Stimulated activated naive B cell treated with anti-CD40 and anti-IgM and Interleukin-4, amounts not matched to agents 10 μg/mL and 1 μg/mL and 100 μg/mL, for 72 hours (primary cell): ENCODE measurements at regions not wholly inside any gene's neighbourhood (a gene's known extent, or its start where the extent isn't known, plus 50 kb on each side); places are given as distances from the start of the nearest gene placed in this dataset.

ENCODE experiments used
- ATAC-seq, 2 donors: fragments of 150-1000 bp; cut with Tn5 transposase; replicated peaks; 2 replicates each; pipeline ENCODE4 v1.10.0; 2021; ENCODE audit warnings: moderate library complexity in 1 of 2
- DNase-seq: peaks from one replicate; pipeline ENCODE4 v3.0.0; 2021
- H3K27ac Mint-ChIP-seq: one replicate; pipeline ENCODE4 v1.8.0; 2022; ENCODE audit warnings: mild to moderate bottlenecking, mixed read lengths
- H3K27me3 Mint-ChIP-seq, 2 donors: one replicate each; pipeline ENCODE4 v1.8.0; 2022; ENCODE audit warnings: mixed read lengths in 2 of 2
- H3K36me3 Mint-ChIP-seq, 2 donors: one replicate each; pipeline ENCODE4 v1.8.0; 2022; ENCODE audit warnings: mixed read lengths in 2 of 2, mild to moderate bottlenecking in 1 of 2
- H3K4me1 Mint-ChIP-seq, 2 donors: one replicate each; pipeline ENCODE4 v1.8.0; 2022; ENCODE audit warnings: mixed read lengths in 2 of 2, mild to moderate bottlenecking in 1 of 2
- H3K4me3 Mint-ChIP-seq, 2 donors: one replicate each; pipeline ENCODE4 v1.8.0; 2022; ENCODE audit warnings: mild to moderate bottlenecking in 2 of 2, mixed read lengths in 2 of 2, moderate library complexity in 1 of 2
- H3K9me3 Mint-ChIP-seq, 2 donors: one replicate each; pipeline ENCODE4 v1.8.0; 2022; ENCODE audit warnings: mixed read lengths in 2 of 2, mild to moderate bottlenecking in 1 of 2

- Mint-ChIP-seq H3K36me3 (no peaks in the 10 kb centered on the region), H3K4me3 (no peak overlapping the region), H3K27me3 (no peaks in the 10 kb centered on the region), H3K27ac (no peak overlapping the region), H3K9me3 (peaks cover 4 to 6% of the 10 kb centered on the region in 2 donors), H3K4me1 (no peaks in the 10 kb centered on the region)
- no peak for DNase-seq
- no peak for ATAC-seq
These were observed 175.3 kb upstream of the PCDH18 start for GRCh38 chr4:137707626-137708025.

DNA sequence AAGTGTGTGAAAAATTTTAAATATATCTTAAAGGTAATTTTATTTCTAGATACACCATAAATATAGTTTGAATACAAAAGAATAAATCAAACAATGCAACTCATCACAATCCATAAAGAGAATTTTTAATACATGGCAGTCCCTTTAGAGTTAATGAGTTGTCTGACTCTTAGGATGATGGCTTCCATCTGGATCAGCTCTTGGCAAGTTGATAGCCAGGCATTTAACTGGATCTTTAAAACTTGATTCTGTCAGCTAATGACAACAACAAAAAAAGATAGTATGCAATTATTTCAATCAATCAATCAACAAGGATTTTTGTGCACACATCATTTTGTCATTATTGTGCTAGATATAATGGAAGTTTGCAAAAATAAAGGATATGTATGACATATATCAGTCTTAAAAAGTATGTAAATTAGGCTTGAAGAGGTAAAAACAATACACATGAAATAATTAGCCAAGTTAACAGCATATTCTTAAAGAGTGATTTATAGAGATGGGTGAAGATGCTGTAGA, 174.9 kb upstream of the PCDH18 start:
- ATAC-seq (no peak), DNase-seq (no peak)
- peaks cover 4 to 6% of the 10 kb centered on the region in 2 donors for H3K9me3 Mint-ChIP-seq
- no peaks in the 10 kb centered on the region for H3K36me3 Mint-ChIP-seq
- H3K4me3 Mint-ChIP-seq = no peak overlapping the region
- no peaks in the 10 kb centered on the region for H3K27me3 Mint-ChIP-seq
- H3K4me1 Mint-ChIP-seq = no peaks in the 10 kb centered on the region
- no peak overlapping the region for H3K27ac Mint-ChIP-seq

GRCh38 chr4:137705171-137705783, 173.0 kb upstream of the PCDH18 start:
- Mint-ChIP-seq H3K27ac (no peak overlapping the region), H3K9me3 (peaks cover 0 to 2% of the 10 kb centered on the region in 2 donors), H3K4me1 (no peaks in the 10 kb centered on the region), H3K4me3 (no peak overlapping the region), H3K27me3 (no peaks in the 10 kb centered on the region), H3K36me3 (no peaks in the 10 kb centered on the region)
- ATAC-seq (no peak), DNase-seq (no peak)

GRCh38 chr4:137703195-137703594, 170.9 kb upstream of the PCDH18 start:
- Mint-ChIP-seq H3K4me1 (no peaks in the 10 kb centered on the region), H3K27ac (no peak overlapping the region), H3K27me3 (no peaks in the 10 kb centered on the region), H3K9me3 (peaks cover 4% of the 10 kb centered on the region in 2 donors), H3K36me3 (no peaks in the 10 kb centered on the region), H3K4me3 (no peak overlapping the region)
- ATAC-seq (no peak), DNase-seq (no peak)

GRCh38 chr4:137702512-137702911, 170.2 kb upstream of the PCDH18 start:
- H3K36me3 Mint-ChIP-seq = no peaks in the 10 kb centered on the region
- H3K4me3 Mint-ChIP-seq = no peak overlapping the region
- ATAC-seq (no peak), DNase-seq (no peak)
- no peaks in the 10 kb centered on the region for H3K27me3 Mint-ChIP-seq
- H3K4me1 Mint-ChIP-seq = no peaks in the 10 kb centered on the region
- no peak overlapping the region for H3K27ac Mint-ChIP-seq
- peaks cover 2 to 4% of the 10 kb centered on the region in 2 donors for H3K9me3 Mint-ChIP-seq

DNA sequence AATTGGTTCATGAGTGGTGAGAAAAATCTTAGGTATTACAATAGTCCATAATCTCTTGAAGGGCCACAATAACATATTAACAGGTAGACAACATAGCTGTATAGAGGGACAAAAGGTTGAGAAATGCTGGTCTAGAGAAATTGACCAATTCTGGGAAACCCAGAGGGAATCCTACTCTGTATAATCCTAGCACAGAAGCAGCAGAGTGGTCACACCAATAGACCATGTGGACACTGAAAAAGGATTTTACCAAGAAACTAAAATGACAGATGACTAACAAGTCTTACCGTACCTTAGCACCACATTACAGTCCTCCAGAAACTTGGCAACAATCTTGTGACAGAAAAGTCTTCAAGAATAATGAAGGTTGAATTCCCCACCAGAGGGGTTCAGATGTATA, 169.1 kb upstream of the PCDH18 start:
- Mint-ChIP-seq H3K27me3 (no peaks in the 10 kb centered on the region), H3K27ac (no peak overlapping the region), H3K36me3 (no peaks in the 10 kb centered on the region), H3K4me1 (no peaks in the 10 kb centered on the region), H3K4me3 (no peak overlapping the region), H3K9me3 (peaks cover 2 to 4% of the 10 kb centered on the region in 2 donors)
- ATAC-seq (no peak), DNase-seq (no peak)

DNA sequence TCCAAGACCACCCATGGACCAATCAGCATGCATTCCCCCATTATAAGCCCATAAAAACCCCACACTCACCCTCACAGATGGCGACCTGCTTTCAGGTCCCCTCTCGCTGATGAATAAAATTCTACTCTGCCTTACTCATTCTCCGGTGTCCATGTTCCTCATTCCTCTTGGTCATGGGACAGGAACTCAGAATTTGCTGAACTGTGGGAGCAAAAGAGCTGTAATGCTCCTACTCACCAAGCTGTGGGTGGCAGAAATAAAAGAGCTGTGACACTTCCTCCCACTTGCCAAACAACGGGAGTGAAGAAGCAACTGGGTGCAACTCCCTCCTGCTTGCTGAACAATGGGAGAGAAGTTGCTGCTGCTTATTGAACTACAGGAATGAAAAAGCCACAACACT, 168.5 kb upstream of the PCDH18 start:
- Mint-ChIP-seq H3K27me3 (no peaks in the 10 kb centered on the region), H3K36me3 (no peaks in the 10 kb centered on the region), H3K4me1 (no peaks in the 10 kb centered on the region), H3K27ac (no peak overlapping the region), H3K4me3 (no peak overlapping the region), H3K9me3 (peaks cover 2 to 4% of the 10 kb centered on the region in 2 donors)
- ATAC-seq = no peak
- DNase-seq = no peak

DNA sequence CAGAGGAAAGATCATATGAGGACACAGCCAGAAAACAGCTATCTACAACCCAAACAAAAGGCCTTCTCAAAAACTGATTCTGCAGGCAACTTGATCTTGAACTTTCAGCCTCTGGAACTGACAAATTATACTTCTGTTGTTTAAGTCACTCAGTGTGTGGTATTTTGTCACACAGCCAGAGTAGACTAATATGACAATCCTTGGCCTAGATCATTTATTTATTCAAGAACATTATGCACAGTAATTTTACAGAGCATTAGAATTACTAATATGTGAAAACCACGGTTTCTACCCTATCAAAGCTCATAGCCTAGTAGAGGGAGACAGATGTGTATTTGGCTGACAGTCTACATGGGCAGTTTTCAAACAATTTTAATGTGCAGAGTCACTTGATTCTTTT, 167.8 kb upstream of the PCDH18 start:
- Mint-ChIP-seq H3K4me1 (no peaks in the 10 kb centered on the region), H3K27ac (no peak overlapping the region), H3K27me3 (no peaks in the 10 kb centered on the region), H3K9me3 (peaks cover 2 to 4% of the 10 kb centered on the region in 2 donors), H3K36me3 (no peaks in the 10 kb centered on the region), H3K4me3 (no peak overlapping the region)
- DNase-seq (no peak), ATAC-seq (no peak)

GRCh38 chr4:137694138-137694537, 161.8 kb upstream of the PCDH18 start:
- DNase-seq = no peak
- H3K36me3 Mint-ChIP-seq = no peaks in the 10 kb centered on the region
- no peaks in the 10 kb centered on the region for H3K4me1 Mint-ChIP-seq
- H3K4me3 Mint-ChIP-seq = no peak overlapping the region
- H3K27ac Mint-ChIP-seq = no peak overlapping the region
- peaks cover 2 to 4% of the 10 kb centered on the region in 2 donors for H3K9me3 Mint-ChIP-seq
- no peak for ATAC-seq
- H3K27me3 Mint-ChIP-seq = no peaks in the 10 kb centered on the region

DNA sequence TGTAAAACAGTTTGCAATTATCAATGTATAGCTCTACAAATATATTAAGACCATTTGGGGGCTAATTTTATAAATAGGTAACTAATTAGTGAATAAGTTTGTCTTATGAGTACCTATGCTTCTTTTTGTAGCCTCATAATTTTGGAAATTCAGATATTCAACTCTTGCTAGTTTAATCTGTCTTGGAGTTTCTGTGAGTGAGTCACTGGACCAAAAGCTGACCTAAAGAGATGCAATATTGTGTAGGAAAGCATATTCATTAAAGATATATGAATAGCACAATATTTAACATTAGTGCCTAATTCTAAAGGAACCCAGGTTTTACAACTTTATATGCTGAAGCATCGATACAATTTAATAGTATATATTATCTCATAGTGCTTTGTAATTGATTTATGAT, 161.3 kb upstream of the PCDH18 start:
- H3K4me3 Mint-ChIP-seq = no peak overlapping the region
- no peak for ATAC-seq
- H3K36me3 Mint-ChIP-seq = no peaks in the 10 kb centered on the region
- no peak overlapping the region for H3K27ac Mint-ChIP-seq
- no peak for DNase-seq
- no peaks in the 10 kb centered on the region for H3K4me1 Mint-ChIP-seq
- H3K9me3 Mint-ChIP-seq = peaks cover 2% of the 10 kb centered on the region in 2 donors
- no peaks in the 10 kb centered on the region for H3K27me3 Mint-ChIP-seq

DNA sequence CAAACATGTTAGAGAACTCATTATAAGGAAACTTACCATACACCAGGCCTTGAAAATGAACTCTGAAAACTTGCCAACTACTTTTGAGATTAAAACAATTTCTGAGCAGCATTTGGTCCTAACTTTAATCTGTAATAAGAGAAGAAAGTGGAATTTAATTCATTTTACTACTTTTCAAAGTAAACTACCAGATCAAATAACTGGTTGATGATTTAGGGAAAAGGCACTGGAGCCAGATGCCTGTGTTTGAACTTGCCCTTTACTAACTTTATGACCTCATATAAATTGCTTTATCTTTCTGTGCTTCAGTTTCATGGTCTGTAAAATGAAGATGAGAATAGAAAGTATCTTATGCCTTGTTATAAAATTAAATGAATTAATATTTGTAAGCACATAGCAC, 159.9 kb upstream of the PCDH18 start:
- Mint-ChIP-seq H3K4me1 (no peaks in the 10 kb centered on the region), H3K27ac (no peak overlapping the region), H3K36me3 (no peaks in the 10 kb centered on the region), H3K4me3 (no peak overlapping the region), H3K27me3 (no peaks in the 10 kb centered on the region), H3K9me3 (no peaks in the 10 kb centered on the region)
- DNase-seq (no peak), ATAC-seq (no peak)

- DNase-seq (no peak), ATAC-seq (no peak)
- Mint-ChIP-seq H3K4me3 (no peak overlapping the region), H3K36me3 (no peaks in the 10 kb centered on the region), H3K27me3 (no peaks in the 10 kb centered on the region), H3K27ac (no peak overlapping the region), H3K9me3 (no peaks in the 10 kb centered on the region), H3K4me1 (no peaks in the 10 kb centered on the region)
These were observed 156.4 kb upstream of the PCDH18 start for GRCh38 chr4:137688651-137689050.

GRCh38 chr4:137685357-137685756, 153.1 kb upstream of the PCDH18 start:
- H3K4me3 Mint-ChIP-seq = no peak overlapping the region
- H3K27me3 Mint-ChIP-seq = no peaks in the 10 kb centered on the region
- DNase-seq = no peak
- H3K27ac Mint-ChIP-seq = no peak overlapping the region
- no peaks in the 10 kb centered on the region for H3K4me1 Mint-ChIP-seq
- no peaks in the 10 kb centered on the region for H3K36me3 Mint-ChIP-seq
- no peak for ATAC-seq
- no peaks in the 10 kb centered on the region for H3K9me3 Mint-ChIP-seq

- DNase-seq = no peak
- H3K4me1 Mint-ChIP-seq = no peaks in the 10 kb centered on the region
- peaks cover 0 to 2% of the 10 kb centered on the region in 2 donors for H3K9me3 Mint-ChIP-seq
- H3K4me3 Mint-ChIP-seq = no peak overlapping the region
- H3K27ac Mint-ChIP-seq = no peak overlapping the region
- ATAC-seq = no peak
- H3K27me3 Mint-ChIP-seq = no peaks in the 10 kb centered on the region
- no peaks in the 10 kb centered on the region for H3K36me3 Mint-ChIP-seq
These were observed 148.8 kb upstream of the PCDH18 start for GRCh38 chr4:137681081-137681480.

GRCh38 chr4:137678796-137679195, 146.5 kb upstream of the PCDH18 start:
- Mint-ChIP-seq H3K27me3 (no peaks in the 10 kb centered on the region), H3K4me1 (no peaks in the 10 kb centered on the region), H3K4me3 (no peak overlapping the region), H3K9me3 (peaks cover 0 to 3% of the 10 kb centered on the region in 2 donors), H3K36me3 (no peaks in the 10 kb centered on the region), H3K27ac (no peak overlapping the region)
- no peak for DNase-seq
- ATAC-seq = no peak

DNA sequence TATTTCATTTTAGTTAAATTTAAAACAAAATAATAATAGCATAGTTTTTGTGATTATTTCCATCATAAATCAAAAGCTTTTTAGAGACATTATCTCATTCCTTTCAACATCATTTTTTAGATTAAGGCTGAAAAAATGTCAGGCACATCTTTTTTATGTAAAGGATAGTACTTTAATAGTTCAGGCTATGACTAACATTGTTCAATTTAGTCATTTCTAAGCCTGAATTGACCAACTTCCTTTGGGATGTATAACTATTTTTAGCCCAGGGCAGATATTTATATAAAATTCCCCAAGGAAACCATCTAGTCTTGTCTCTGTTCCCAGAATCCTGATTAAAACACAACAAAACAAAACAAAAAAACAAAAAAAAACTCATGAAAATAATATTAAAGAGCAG, 145.6 kb upstream of the PCDH18 start:
- no peak for DNase-seq
- H3K9me3 Mint-ChIP-seq = peaks cover 0 to 3% of the 10 kb centered on the region in 2 donors
- H3K36me3 Mint-ChIP-seq = no peaks in the 10 kb centered on the region
- no peaks in the 10 kb centered on the region for H3K4me1 Mint-ChIP-seq
- no peaks in the 10 kb centered on the region for H3K27me3 Mint-ChIP-seq
- no peak overlapping the region for H3K27ac Mint-ChIP-seq
- H3K4me3 Mint-ChIP-seq = no peak overlapping the region
- ATAC-seq = no peak
